ENCODE measurements at regions not wholly inside any gene's neighbourhood (a gene's known extent, or its start where the extent isn't known, plus 50 kb on each side); places are given as distances from the start of the nearest gene placed in this dataset.

DNA sequence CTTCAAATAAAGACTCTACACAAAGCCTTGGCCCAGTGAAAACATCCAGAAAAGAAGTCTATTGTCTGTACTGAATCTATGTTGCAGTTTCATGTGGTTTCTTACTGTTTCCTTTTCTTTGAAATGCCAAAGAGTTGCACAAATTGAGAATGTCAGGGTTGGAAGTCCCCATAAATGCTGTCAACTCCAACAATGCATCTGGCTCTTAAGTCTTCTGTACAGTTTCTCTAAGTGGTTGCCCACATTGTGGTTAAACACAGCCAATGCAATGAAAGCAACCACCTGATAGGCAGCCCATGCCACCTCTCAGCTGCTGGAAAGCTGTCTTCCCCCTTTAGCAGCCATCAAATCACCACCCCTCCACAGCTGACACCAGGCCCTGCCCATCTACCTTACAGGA lies 67.2 kb upstream of the C1GALT1C1 start:
- TF ChIP-seq ZNF274 (IDR thresholded peaks at IDR 0.05; ENCODE audit: low read length) (no peak), ZNF274 (tag by site-specific recombination; IDR thresholded peaks at IDR 0.05; ENCODE audit: borderline replicate concordance) (no peak), ZBTB49 (tag by site-specific recombination; IDR thresholded peaks at IDR 0.05; ENCODE audit: low read depth) (no peak), SP2 (tag by site-specific recombination; IDR thresholded peaks at IDR 0.05) (no peak)

Data from HEK293 (cell line).